Cardiac muscle cell (in vitro differentiated cells and primary cell): ENCODE measurements at regions not wholly inside any gene's neighbourhood (a gene's known extent, or its start where the extent isn't known, plus 50 kb on each side); places are given as distances from the start of the nearest gene placed in this dataset.

Experiments
- DNase-seq, 2 donors: peaks; one replicate each; pipeline versions ENCODE4 v3.0.0 to v3.0.0-alpha.2; 2010 to 2017; ENCODE audit warnings: low read depth in 1 of 2, low spot score in 1 of 2
- H3K27ac ChIP-seq: fragments of 200-600 bp; sonication (generic); 2 replicates; pipeline ENCODE4 v1.5.1; 2016
- H3K27me3 ChIP-seq: fragments of 200-600 bp; sonication (generic); 2 replicates; pipeline ENCODE4 v1.6.0; 2016; ENCODE audit warnings: control low read depth
- H3K36me3 ChIP-seq: fragments of 200-600 bp; sonication (generic); 2 replicates; pipeline ENCODE4 v1.5.1; 2016; ENCODE audit warnings: control low read depth
- H3K4me1 ChIP-seq: fragments of 200-600 bp; sonication (generic); 2 replicates; pipeline ENCODE4 v1.8.1; 2017; ENCODE audit warnings: low read depth, mild to moderate bottlenecking, mixed run types
- H3K4me3 ChIP-seq: fragments of 200-600 bp; sonication (generic); 2 replicates; pipeline ENCODE4 v1.5.1; 2016; ENCODE audit warnings: mild to moderate bottlenecking
- H3K9me3 ChIP-seq: fragments of 200-600 bp; sonication (generic); 2 replicates; pipeline ENCODE4 v1.5.1; 2017; ENCODE audit warnings: low read depth, mild to moderate bottlenecking, control low read depth
- TF ChIP-seq, protein P1 (sequence below): IDR thresholded peaks from 2 replicates; pipeline ENCODE4 v1.5.1; 2012; ENCODE audit warnings: low read depth, mild to moderate bottlenecking, low read length

DNA sequence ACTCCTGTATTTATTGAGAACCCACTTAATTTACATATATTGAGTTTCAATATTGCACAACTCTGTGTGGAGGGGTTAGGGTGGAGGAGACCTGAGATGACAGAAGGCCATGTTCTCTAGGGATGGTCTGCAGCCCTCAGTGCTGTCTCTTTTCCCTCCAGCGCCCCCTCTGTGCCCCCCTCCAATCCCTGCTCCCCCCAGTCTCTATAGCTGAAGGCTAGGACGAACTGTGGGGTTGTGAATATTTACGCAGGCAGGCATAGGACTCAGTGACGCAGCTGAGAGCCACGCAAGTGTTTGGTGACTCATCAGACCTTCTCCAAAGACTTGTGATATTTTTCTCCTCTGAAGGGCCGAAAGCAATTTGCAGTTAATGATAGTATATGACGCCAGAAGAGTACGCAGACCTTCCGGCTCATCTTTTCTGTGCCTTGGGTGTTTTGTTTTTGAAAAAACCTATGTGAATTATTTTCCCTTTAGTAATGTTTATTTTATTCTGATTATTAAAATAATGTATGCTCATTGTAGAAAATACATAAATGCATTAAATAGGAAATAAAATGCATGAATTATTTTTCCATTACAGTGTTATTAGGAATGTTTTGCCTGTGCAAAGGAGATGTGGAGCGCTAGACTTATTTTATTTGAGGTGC, 85.3 kb downstream of the SLC25A47 start:
- Histone ChIP-seq H3K9me3 (no peaks in the 10 kb centered on the region), H3K36me3 (no peaks in the 10 kb centered on the region), H3K27me3 (no peaks in the 10 kb centered on the region), H3K27ac (no peak overlapping the region), H3K4me3 (no peak overlapping the region), H3K4me1 (peaks cover 7% of the 10 kb centered on the region)
- TF ChIP-seq, protein P1, sequence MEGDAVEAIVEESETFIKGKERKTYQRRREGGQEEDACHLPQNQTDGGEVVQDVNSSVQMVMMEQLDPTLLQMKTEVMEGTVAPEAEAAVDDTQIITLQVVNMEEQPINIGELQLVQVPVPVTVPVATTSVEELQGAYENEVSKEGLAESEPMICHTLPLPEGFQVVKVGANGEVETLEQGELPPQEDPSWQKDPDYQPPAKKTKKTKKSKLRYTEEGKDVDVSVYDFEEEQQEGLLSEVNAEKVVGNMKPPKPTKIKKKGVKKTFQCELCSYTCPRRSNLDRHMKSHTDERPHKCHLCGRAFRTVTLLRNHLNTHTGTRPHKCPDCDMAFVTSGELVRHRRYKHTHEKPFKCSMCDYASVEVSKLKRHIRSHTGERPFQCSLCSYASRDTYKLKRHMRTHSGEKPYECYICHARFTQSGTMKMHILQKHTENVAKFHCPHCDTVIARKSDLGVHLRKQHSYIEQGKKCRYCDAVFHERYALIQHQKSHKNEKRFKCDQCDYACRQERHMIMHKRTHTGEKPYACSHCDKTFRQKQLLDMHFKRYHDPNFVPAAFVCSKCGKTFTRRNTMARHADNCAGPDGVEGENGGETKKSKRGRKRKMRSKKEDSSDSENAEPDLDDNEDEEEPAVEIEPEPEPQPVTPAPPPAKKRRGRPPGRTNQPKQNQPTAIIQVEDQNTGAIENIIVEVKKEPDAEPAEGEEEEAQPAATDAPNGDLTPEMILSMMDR = no peak
- DNase-seq = peak in 1 of 2 donors; percentile 89

DNA sequence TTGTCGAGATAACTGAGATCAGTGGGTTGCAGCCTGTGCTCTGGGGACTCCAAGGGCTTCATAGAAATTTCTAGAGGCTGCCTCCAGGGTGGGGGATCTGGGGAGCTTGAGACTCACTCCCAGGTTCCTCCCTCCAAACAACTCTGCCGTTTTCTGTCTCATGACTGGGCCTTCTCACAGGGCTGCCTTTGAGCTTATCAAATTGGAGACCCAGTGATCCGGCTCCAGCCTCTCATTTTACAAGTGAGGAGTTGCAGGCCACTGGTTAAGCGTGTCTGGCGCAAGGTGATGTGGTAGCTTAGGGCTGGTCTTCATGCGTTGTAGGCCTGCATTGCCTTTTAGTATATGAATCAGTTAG, 85.8 kb downstream of the SLC25A47 start:
- no peak for DNase-seq
- no peaks in the 10 kb centered on the region for H3K27me3 ChIP-seq
- TF ChIP-seq, protein P1 = no peak
- no peaks in the 10 kb centered on the region for H3K36me3 ChIP-seq
- no peak overlapping the region for H3K4me3 ChIP-seq
- no peak overlapping the region for H3K27ac ChIP-seq
- H3K4me1 ChIP-seq = peaks cover 7% of the 10 kb centered on the region
- H3K9me3 ChIP-seq = no peaks in the 10 kb centered on the region

DNA sequence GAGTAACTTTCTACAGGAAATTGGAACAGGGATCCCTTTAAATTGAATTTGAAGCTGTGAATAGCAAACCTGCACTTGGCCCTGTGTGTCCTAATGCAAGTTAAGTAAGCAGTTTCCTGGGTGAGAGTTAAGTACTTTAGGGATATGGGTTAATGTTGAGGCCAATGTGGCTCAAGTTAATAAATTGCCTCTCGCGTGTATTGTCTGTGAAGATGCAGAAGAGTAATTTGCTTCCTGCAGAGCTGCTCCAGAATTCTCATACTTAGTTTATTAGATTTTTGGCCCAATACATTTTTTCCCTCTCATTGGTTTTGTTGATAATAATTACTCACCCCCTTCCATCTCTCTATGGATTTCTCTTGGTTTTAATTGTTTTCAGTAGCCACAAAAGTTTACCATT, 86.5 kb downstream of the SLC25A47 start:
- no peak for DNase-seq
- Histone ChIP-seq H3K27ac (no peak overlapping the region), H3K9me3 (no peaks in the 10 kb centered on the region), H3K27me3 (no peaks in the 10 kb centered on the region), H3K4me3 (no peak overlapping the region), H3K36me3 (no peaks in the 10 kb centered on the region), H3K4me1 (peaks cover 7% of the 10 kb centered on the region)
- TF ChIP-seq, protein P1 = no peak

DNA sequence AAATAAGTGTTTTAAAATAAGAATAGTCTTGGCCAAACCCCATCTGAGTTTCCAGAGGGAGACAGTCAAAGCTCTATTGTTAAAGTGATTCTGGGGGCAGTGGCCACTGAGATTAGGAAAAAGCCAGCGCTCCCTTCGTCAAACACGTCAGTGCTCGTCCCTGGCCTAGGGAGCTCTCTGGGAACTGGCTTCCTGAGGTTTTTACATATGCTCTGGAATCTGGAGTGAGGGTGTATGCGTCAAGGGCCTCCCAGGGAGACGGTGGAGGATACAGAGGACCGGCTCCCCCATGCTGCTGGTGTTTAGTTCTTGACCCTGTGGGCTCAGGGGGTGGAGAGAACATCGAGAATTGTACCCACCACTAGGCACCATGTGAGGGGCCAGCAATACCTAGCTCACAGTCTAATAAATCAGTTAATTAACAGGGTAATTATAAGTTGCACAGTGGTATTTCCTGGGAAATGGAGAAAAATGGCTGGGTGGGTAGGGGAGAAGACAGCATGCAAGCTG, 87.0 kb downstream of the SLC25A47 start:
- Histone ChIP-seq H3K27me3 (no peaks in the 10 kb centered on the region), H3K4me3 (no peak overlapping the region), H3K27ac (no peak overlapping the region), H3K4me1 (peaks cover 7% of the 10 kb centered on the region), H3K9me3 (no peaks in the 10 kb centered on the region), H3K36me3 (no peaks in the 10 kb centered on the region)
- DNase-seq = peak in 1 of 2 donors; percentile 94
- TF ChIP-seq, protein P1 = no peak

DNA sequence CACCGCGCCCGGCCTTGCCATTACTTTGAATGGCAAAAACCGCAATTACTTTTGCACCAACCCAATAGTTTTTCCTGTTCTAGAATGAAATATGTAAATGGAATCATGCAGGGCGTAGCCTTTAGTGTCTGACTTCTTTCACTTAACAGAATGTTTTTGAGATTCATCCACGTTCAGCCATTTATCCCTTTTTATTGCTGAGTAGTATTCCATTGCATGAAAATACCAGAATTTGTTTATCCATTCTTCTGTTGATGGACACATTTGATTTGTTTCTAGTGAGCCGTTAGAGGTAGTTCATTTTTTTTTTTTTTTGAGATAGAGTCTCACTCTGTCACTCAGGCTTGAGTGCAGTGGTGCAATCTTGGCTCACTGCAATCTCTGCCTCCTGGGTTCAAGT, 90.6 kb downstream of the SLC25A47 start:
- H3K36me3 ChIP-seq = no peaks in the 10 kb centered on the region
- H3K4me3 ChIP-seq = no peak overlapping the region
- no peak for DNase-seq
- H3K4me1 ChIP-seq = peaks cover 7% of the 10 kb centered on the region
- H3K27me3 ChIP-seq = no peaks in the 10 kb centered on the region
- H3K9me3 ChIP-seq = no peaks in the 10 kb centered on the region
- TF ChIP-seq, protein P1 = no peak
- no peak overlapping the region for H3K27ac ChIP-seq
